Pancreas (tissue), 10 donors: ENCODE measurements at regions not wholly inside any gene's neighbourhood (a gene's known extent, or its start where the extent isn't known, plus 50 kb on each side); places are given as distances from the start of the nearest gene placed in this dataset.

Experiments
- ATAC-seq, 4 donors: fragments of 200-7000 bp; cut with Tn5 transposase; one replicate each; pipeline versions ENCODE4 v1.8.0 to v1.9.1; 2020; ENCODE audit warnings: mild to moderate bottlenecking in 4 of 4, moderate library complexity in 4 of 4
- DNase-seq, 6 donors: peaks; one replicate each; pipeline ENCODE4 v3.0.0-alpha.2; 2020
- FAIRE-seq: peaks from 2 replicates; lab custom pipeline; 2012; peaks lifted over from hg19 to GRCh38; lab: Jason Lieb, UNC
- H3K27ac ChIP-seq, 4 donors: fragments of 200-600 bp; sonication (generic); 1 replicate in 3 of 4; 2 replicates in 1 of 4; pipeline versions ENCODE4 v1.5.0 to v1.8.0; 2020
- H3K27me3 ChIP-seq, 4 donors: fragments of 200-600 bp; one replicate each; pipeline ENCODE4 v1.8.0; 2021
- H3K36me3 ChIP-seq, 3 donors: fragments of 200-600 bp; sonication (generic) in 1 of 3; one replicate each; pipeline versions ENCODE4 v1.5.0 to v1.8.0; 2020 to 2021
- H3K4me1 ChIP-seq, 3 donors: fragments of 200-600 bp; one replicate each; pipeline ENCODE4 v1.8.0; 2021
- H3K4me3 ChIP-seq, 4 donors: fragments of 200-600 bp; sonication (generic) in 2 of 4; one replicate each; pipeline versions ENCODE4 v1.5.0 to v1.8.0; 2020 to 2021
- H3K9me3 ChIP-seq, 4 donors: fragments of 200-600 bp; one replicate each; pipeline ENCODE4 v1.8.0; 2021
- CTCF ChIP-seq, 4 donors: fragments of 200-600 bp; sonication (generic) in 3 of 4; IDR thresholded peaks; one replicate each; pipeline versions ENCODE4 v1.5.0 to v1.8.0; 2021; ENCODE audit warnings: antibody characterized with exemption in 4 of 4
- WGBS, 2 donors: extraction: QIAGEN DNeasy Blood & Tissue Kit; methylation state at CpG; one replicate each; pipeline ENCODE4 v1.1.7; 2013; 5-methylcytosine and 5-hydroxymethylcytosine counted together
- intact Hi-C, 3 donors: fragments of 100-400 bp; cut with DNase I; formaldehyde crosslinking; loops; one replicate each; pipeline versions ENCODE4 v1.11.1 to v1.14.2; 2022
- donor health status: healthy with polysubstance abuse.
- donor health status: DM: no; HTN: no; CAD: no; lungs with moderate emphysema.
- donor health status: DM: no; HTN: no; CAD: no.
- donor health status: control.
- donor health status: control.
- donor health status: Bipolar disorder and iron deficiency.
- donor health status: DM: yes; HTN: yes; CAD: no.
- donor health status: DM: no; HTN: no; CAD: no.
- donor health status: DM: no; HTN: no; CAD: no.
- donor health status: DM: yes; HTN: yes; CAD: no.

GRCh38 chr4:144402999-144403398 is 243.0 kb upstream of the HHIP start:
- no peaks in the 10 kb centered on the region for H3K4me1 ChIP-seq
- WGBS, 2 donors: 63 to 79% methylated on average over 1 of the region's 1 CpG
- TF ChIP-seq CTCF (IDR thresholded peaks at IDR 0.05): no peak
- no peak overlapping the region for H3K4me3 ChIP-seq
- FAIRE-seq: no peak
- intact Hi-C loops: no loop called here
- no peaks in the 10 kb centered on the region for H3K27me3 ChIP-seq
- DNase-seq: no peak
- ATAC-seq: no peak
- H3K27ac ChIP-seq: no peak overlapping the region
- H3K36me3 ChIP-seq: no peaks in the 10 kb centered on the region
- H3K9me3 ChIP-seq: no peaks in the 10 kb centered on the region

GRCh38 chr4:144403893-144404292 is 242.1 kb upstream of the HHIP start:
- no peaks in the 10 kb centered on the region for H3K9me3 ChIP-seq
- TF ChIP-seq CTCF (IDR thresholded peaks at IDR 0.05): no peak
- no peak overlapping the region for H3K27ac ChIP-seq
- H3K4me3 ChIP-seq: no peak overlapping the region
- DNase-seq (no peak), ATAC-seq (no peak), FAIRE-seq (no peak)
- 28 to 59% methylated on average over 1 of the region's 1 CpG for WGBS, 2 donors
- no peaks in the 10 kb centered on the region for H3K36me3 ChIP-seq
- intact Hi-C loops: no loop called here
- H3K27me3 ChIP-seq: no peaks in the 10 kb centered on the region
- no peaks in the 10 kb centered on the region for H3K4me1 ChIP-seq

- no peak for DNase-seq
- H3K27me3 ChIP-seq: no peaks in the 10 kb centered on the region
- TF ChIP-seq CTCF (IDR thresholded peaks at IDR 0.05): no peak
- no peaks in the 10 kb centered on the region for H3K36me3 ChIP-seq
- H3K4me1 ChIP-seq: no peaks in the 10 kb centered on the region
- no peak overlapping the region for H3K27ac ChIP-seq
- H3K4me3 ChIP-seq: no peak overlapping the region
- intact Hi-C loops: no loop called here
- 49 to 67% methylated on average over 4 of the region's 4 CpGs for WGBS, 2 donors
- H3K9me3 ChIP-seq: no peaks in the 10 kb centered on the region
- FAIRE-seq: no peak
- no peak for ATAC-seq
Measured at GRCh38 chr4:144409525-144409924, 236.4 kb upstream of the HHIP start.

- Histone ChIP-seq H3K9me3 (no peaks in the 10 kb centered on the region), H3K27me3 (no peaks in the 10 kb centered on the region), H3K27ac (no peak overlapping the region), H3K36me3 (no peaks in the 10 kb centered on the region), H3K4me1 (no peaks in the 10 kb centered on the region), H3K4me3 (no peak overlapping the region)
- WGBS, 2 donors: 53 to 74% methylated on average over 2 of the region's 2 CpGs
- no peak for FAIRE-seq
- no peak for TF ChIP-seq CTCF (IDR thresholded peaks at IDR 0.05)
- ATAC-seq: no peak
- intact Hi-C loops: no loop called here
- no peak for DNase-seq
Measured at GRCh38 chr4:144410230-144410783, 235.6 kb upstream of the HHIP start.

GRCh38 chr4:144411119-144411518 is 234.8 kb upstream of the HHIP start:
- TF ChIP-seq CTCF (IDR thresholded peaks at IDR 0.05): no peak
- intact Hi-C loops: no loop called here
- 43 to 67% methylated on average over 1 of the region's 1 CpG for WGBS, 2 donors

More at GRCh38 chr4:144411119-144411518, 234.8 kb upstream of the HHIP start:
- ATAC-seq: no peak
- Histone ChIP-seq H3K27ac (no peak overlapping the region), H3K4me1 (no peaks in the 10 kb centered on the region), H3K9me3 (no peaks in the 10 kb centered on the region), H3K36me3 (no peaks in the 10 kb centered on the region), H3K27me3 (no peaks in the 10 kb centered on the region), H3K4me3 (no peak overlapping the region)
- no peak for DNase-seq
- no peak for FAIRE-seq
